Lower leg skin (tissue), 3 donors: ENCODE measurements at regions not wholly inside any gene's neighbourhood (a gene's known extent, or its start where the extent isn't known, plus 50 kb on each side); places are given as distances from the start of the nearest gene placed in this dataset.

Source experiments
- POLR2A ChIP-seq, 2 donors: fragments of 450-650 bp; IDR thresholded peaks; one replicate each; pipeline ENCODE4 v1.6.1; 2016 to 2017; ENCODE audit warnings: antibody characterized with exemption in 2 of 2, mild to moderate bottlenecking in 1 of 2, moderate library complexity in 1 of 2
- TF ChIP-seq, protein P1 (sequence below), 3 donors: fragments of 450-650 bp; IDR thresholded peaks; one replicate each; pipeline ENCODE4 v1.5.1; 2016; ENCODE audit warnings: antibody characterized with exemption in 3 of 3, mild to moderate bottlenecking in 3 of 3, moderate library complexity in 2 of 3

- TF ChIP-seq, protein P1, sequence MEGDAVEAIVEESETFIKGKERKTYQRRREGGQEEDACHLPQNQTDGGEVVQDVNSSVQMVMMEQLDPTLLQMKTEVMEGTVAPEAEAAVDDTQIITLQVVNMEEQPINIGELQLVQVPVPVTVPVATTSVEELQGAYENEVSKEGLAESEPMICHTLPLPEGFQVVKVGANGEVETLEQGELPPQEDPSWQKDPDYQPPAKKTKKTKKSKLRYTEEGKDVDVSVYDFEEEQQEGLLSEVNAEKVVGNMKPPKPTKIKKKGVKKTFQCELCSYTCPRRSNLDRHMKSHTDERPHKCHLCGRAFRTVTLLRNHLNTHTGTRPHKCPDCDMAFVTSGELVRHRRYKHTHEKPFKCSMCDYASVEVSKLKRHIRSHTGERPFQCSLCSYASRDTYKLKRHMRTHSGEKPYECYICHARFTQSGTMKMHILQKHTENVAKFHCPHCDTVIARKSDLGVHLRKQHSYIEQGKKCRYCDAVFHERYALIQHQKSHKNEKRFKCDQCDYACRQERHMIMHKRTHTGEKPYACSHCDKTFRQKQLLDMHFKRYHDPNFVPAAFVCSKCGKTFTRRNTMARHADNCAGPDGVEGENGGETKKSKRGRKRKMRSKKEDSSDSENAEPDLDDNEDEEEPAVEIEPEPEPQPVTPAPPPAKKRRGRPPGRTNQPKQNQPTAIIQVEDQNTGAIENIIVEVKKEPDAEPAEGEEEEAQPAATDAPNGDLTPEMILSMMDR (IDR thresholded peaks at IDR 0.05), result no peak
- TF ChIP-seq POLR2A (IDR thresholded peaks at IDR 0.05), result no peak
These were observed 517.7 kb upstream of the WWC1 start for GRCh38 chr5:167773668-167774301.
